AG09309 (cell line): ENCODE measurements at regions not wholly inside any gene's neighbourhood (a gene's known extent, or its start where the extent isn't known, plus 50 kb on each side); places are given as distances from the start of the nearest gene placed in this dataset.

Source experiments
- DNase-seq: peaks from one replicate; pipeline ENCODE4 v3.0.0-alpha.2; 2010; ENCODE audit warnings: low read depth
- H3K4me3 ChIP-seq: 2 replicates; pipeline ENCODE4 v1.5.1; 2011; ENCODE audit warnings: mild to moderate bottlenecking, low read depth, low read length, moderate library complexity; ENCODE audit not compliant: control insufficient read depth
- CTCF ChIP-seq: IDR thresholded peaks from 2 replicates; pipeline ENCODE4 v1.5.1; 2011; ENCODE audit warnings: mild to moderate bottlenecking, low read depth, low read length, inconsistent platforms; ENCODE audit not compliant: insufficient read depth, control insufficient read depth; ENCODE audit errors: missing control alignments

GRCh38 chr1:87563211-87563610 lies 234.5 kb downstream of the LMO4 start:
- DNase-seq: no peak
- no peak overlapping the region for H3K4me3 ChIP-seq
- TF ChIP-seq CTCF: no peak

- no peak overlapping the region for H3K4me3 ChIP-seq
- DNase-seq: no peak
- TF ChIP-seq CTCF: no peak
Measured at GRCh38 chr1:87565861-87566260, 237.2 kb downstream of the LMO4 start.

GRCh38 chr1:87568005-87568404 lies 239.3 kb downstream of the LMO4 start:
- no peak overlapping the region for H3K4me3 ChIP-seq
- no peak for TF ChIP-seq CTCF
- DNase-seq: no peak

GRCh38 chr1:87568911-87569310 lies 240.2 kb downstream of the LMO4 start:
- no peak for DNase-seq
- no peak overlapping the region for H3K4me3 ChIP-seq
- TF ChIP-seq CTCF: no peak

GRCh38 chr1:87572008-87572407 lies 243.3 kb downstream of the LMO4 start:
- no peak for TF ChIP-seq CTCF
- H3K4me3 ChIP-seq: no peak overlapping the region

GRCh38 chr1:87572891-87573290 lies 244.2 kb downstream of the LMO4 start:
- TF ChIP-seq CTCF: no peak
- no peak for DNase-seq

More at GRCh38 chr1:87572008-87572407, 243.3 kb downstream of the LMO4 start:
- DNase-seq: no peak

GRCh38 chr1:87575528-87575927 lies 246.8 kb downstream of the LMO4 start:
- no peak for DNase-seq
- no peak for TF ChIP-seq CTCF
- no peak overlapping the region for H3K4me3 ChIP-seq

More at GRCh38 chr1:87572891-87573290, 244.2 kb downstream of the LMO4 start:
- no peak overlapping the region for H3K4me3 ChIP-seq
